CD4-positive, CD25-positive, alpha-beta regulatory T cell (primary cell): ENCODE measurements at regions not wholly inside any gene's neighbourhood (a gene's known extent, or its start where the extent isn't known, plus 50 kb on each side); places are given as distances from the start of the nearest gene placed in this dataset.

Experiments used
- ATAC-seq, 2 donors: fragments of 150-1000 bp; cut with Tn5 transposase; one replicate each; pipeline ENCODE4 v1.10.0; 2021; ENCODE audit warnings: low read depth in 2 of 2, moderate number of reproducible peaks in 2 of 2, moderate library complexity in 1 of 2
- DNase-seq, 3 donors: peaks; one replicate each; pipeline versions ENCODE4 v3.0.0 to v3.0.0-alpha.2; 2012 to 2022; ENCODE audit warnings: mixed read lengths in 1 of 3
- H3K27ac ChIP-seq: one replicate; pipeline ENCODE4 v1.7.0; 2013; ENCODE audit warnings: mild to moderate bottlenecking, low read length; ENCODE audit not compliant: insufficient read depth, poor library complexity, severe bottlenecking
- H3K27me3 ChIP-seq: one replicate; pipeline ENCODE4 v1.7.0; 2013; ENCODE audit warnings: low read length; ENCODE audit not compliant: control insufficient read depth, insufficient read depth
- H3K36me3 ChIP-seq: one replicate; pipeline ENCODE4 v1.7.0; 2013; ENCODE audit warnings: mild to moderate bottlenecking, low read length, moderate library complexity; ENCODE audit not compliant: control insufficient read depth, insufficient read depth
- H3K4me1 ChIP-seq: 2 replicates; pipeline ENCODE4 v1.7.0; 2013; ENCODE audit warnings: mild to moderate bottlenecking, low read length; ENCODE audit not compliant: insufficient read depth, control insufficient read depth, poor library complexity, severe bottlenecking
- H3K4me3 ChIP-seq: one replicate; pipeline ENCODE4 v1.7.0; 2013; ENCODE audit warnings: low read depth, mild to moderate bottlenecking, low read length, moderate library complexity
- H3K9me3 ChIP-seq, 2 experiments: 1 replicate in 1 of 2; 2 replicates in 1 of 2; pipeline ENCODE4 v1.7.0; 2013; ENCODE audit warnings: low read length in 2 of 2, mild to moderate bottlenecking in 1 of 2, moderate library complexity in 1 of 2; ENCODE audit not compliant: control insufficient read depth in 2 of 2
- H3K27ac Mint-ChIP-seq, 3 donors: one replicate each; pipeline ENCODE4 v1.8.0; 2020 to 2022; ENCODE audit warnings: mild to moderate bottlenecking in 3 of 3, mixed read lengths in 3 of 3, moderate library complexity in 2 of 3
- H3K27me3 Mint-ChIP-seq: one replicate; pipeline ENCODE4 v1.8.0; 2022; ENCODE audit warnings: mild to moderate bottlenecking, mixed read lengths
- H3K36me3 Mint-ChIP-seq: one replicate; pipeline ENCODE4 v1.8.0; 2020; ENCODE audit warnings: mixed read lengths
- H3K4me1 Mint-ChIP-seq, 4 donors: one replicate each; pipeline ENCODE4 v1.8.0; 2020 to 2022; ENCODE audit warnings: mixed read lengths in 4 of 4, mild to moderate bottlenecking in 1 of 4
- H3K4me3 Mint-ChIP-seq, 4 donors: one replicate each; pipeline ENCODE4 v1.8.0; 2020 to 2022; ENCODE audit warnings: mild to moderate bottlenecking in 4 of 4, mixed read lengths in 4 of 4, moderate library complexity in 3 of 4
- H3K9me3 Mint-ChIP-seq, 7 donors: one replicate each; pipeline ENCODE4 v1.8.0; 2020 to 2022; ENCODE audit warnings: mixed read lengths in 7 of 7, mild to moderate bottlenecking in 3 of 7, moderate library complexity in 2 of 7

GRCh38 chr2:138439733-138440132 lies 61.8 kb upstream of the SPOPL start:
- Histone ChIP-seq H3K36me3 (no peaks in the 10 kb centered on the region), H3K27ac (no peak overlapping the region), H3K4me1 (no peaks in the 10 kb centered on the region), H3K27me3 (no peaks in the 10 kb centered on the region), H3K9me3 (no peaks in the 10 kb centered on the region), H3K4me3 (no peak overlapping the region)
- no peak overlapping the region for H3K4me3 Mint-ChIP-seq
- no peaks in the 10 kb centered on the region for H3K4me1 Mint-ChIP-seq
- H3K27me3 Mint-ChIP-seq, result no peaks in the 10 kb centered on the region
- H3K9me3 Mint-ChIP-seq, result peaks cover 0 to 7% (median 0%) of the 10 kb centered on the region in 7 donors
- DNase-seq (no peak), ATAC-seq (no peak)
- H3K36me3 Mint-ChIP-seq, result no peaks in the 10 kb centered on the region
- no peak overlapping the region for H3K27ac Mint-ChIP-seq

- H3K4me3 Mint-ChIP-seq, result no peak overlapping the region
- no peaks in the 10 kb centered on the region for H3K27me3 Mint-ChIP-seq
- H3K4me1 ChIP-seq, result no peaks in the 10 kb centered on the region
- H3K27me3 ChIP-seq, result no peaks in the 10 kb centered on the region
- no peak overlapping the region for H3K4me3 ChIP-seq
- no peaks in the 10 kb centered on the region for H3K36me3 Mint-ChIP-seq
- DNase-seq (no peak), ATAC-seq (no peak)
- H3K36me3 ChIP-seq, result no peaks in the 10 kb centered on the region
- H3K4me1 Mint-ChIP-seq, result no peaks in the 10 kb centered on the region
- H3K27ac Mint-ChIP-seq, result no peak overlapping the region
- no peak overlapping the region for H3K27ac ChIP-seq
- H3K9me3 Mint-ChIP-seq, result peaks cover 0 to 7% (median 0%) of the 10 kb centered on the region in 7 donors
- H3K9me3 ChIP-seq, result no peaks in the 10 kb centered on the region
Measured at GRCh38 chr2:138440759-138441158, 60.8 kb upstream of the SPOPL start.

GRCh38 chr2:138441916-138442315 lies 59.7 kb upstream of the SPOPL start:
- no peaks in the 10 kb centered on the region for H3K4me1 ChIP-seq
- DNase-seq, result no peak
- H3K9me3 ChIP-seq, result no peaks in the 10 kb centered on the region
- no peak overlapping the region for H3K4me3 ChIP-seq
- H3K27ac ChIP-seq, result no peak overlapping the region
- no peaks in the 10 kb centered on the region for H3K27me3 ChIP-seq
- Mint-ChIP-seq H3K9me3 (peaks cover 0 to 7% (median 0%) of the 10 kb centered on the region in 7 donors), H3K4me3 (no peak overlapping the region), H3K36me3 (no peaks in the 10 kb centered on the region), H3K4me1 (no peaks in the 10 kb centered on the region), H3K27ac (no peak overlapping the region), H3K27me3 (no peaks in the 10 kb centered on the region)
- ATAC-seq, result no peak
- H3K36me3 ChIP-seq, result no peaks in the 10 kb centered on the region

GRCh38 chr2:138444411-138444810 lies 57.2 kb upstream of the SPOPL start:
- H3K27me3 Mint-ChIP-seq, result no peaks in the 10 kb centered on the region
- no peaks in the 10 kb centered on the region for H3K27me3 ChIP-seq
- no peak overlapping the region for H3K4me3 Mint-ChIP-seq
- H3K27ac Mint-ChIP-seq, result no peak overlapping the region
- H3K36me3 Mint-ChIP-seq, result no peaks in the 10 kb centered on the region
- H3K4me1 Mint-ChIP-seq, result no peaks in the 10 kb centered on the region
- no peaks in the 10 kb centered on the region for H3K9me3 ChIP-seq
- H3K36me3 ChIP-seq, result no peaks in the 10 kb centered on the region
- H3K9me3 Mint-ChIP-seq, result peaks cover 0 to 7% (median 0%) of the 10 kb centered on the region in 7 donors
- no peak overlapping the region for H3K4me3 ChIP-seq
- H3K4me1 ChIP-seq, result no peaks in the 10 kb centered on the region
- H3K27ac ChIP-seq, result no peak overlapping the region
- DNase-seq, result no peak
- ATAC-seq, result no peak

- no peaks in the 10 kb centered on the region for H3K36me3 Mint-ChIP-seq
- H3K4me3 ChIP-seq, result no peak overlapping the region
- H3K27me3 ChIP-seq, result no peaks in the 10 kb centered on the region
Measured at GRCh38 chr2:138445227-138445626, 56.3 kb upstream of the SPOPL start.

GRCh38 chr2:138446043-138446442 lies 55.5 kb upstream of the SPOPL start:
- H3K36me3 ChIP-seq, result no peaks in the 10 kb centered on the region
- no peaks in the 10 kb centered on the region for H3K36me3 Mint-ChIP-seq

More at GRCh38 chr2:138445227-138445626, 56.3 kb upstream of the SPOPL start:
- no peak overlapping the region for H3K27ac Mint-ChIP-seq
- ATAC-seq, result no peak
- Histone ChIP-seq H3K4me1 (no peaks in the 10 kb centered on the region), H3K27ac (no peak overlapping the region), H3K9me3 (no peaks in the 10 kb centered on the region), H3K36me3 (no peaks in the 10 kb centered on the region)
- no peaks in the 10 kb centered on the region for H3K4me1 Mint-ChIP-seq
- DNase-seq, result no peak
- peaks cover 0 to 7% (median 0%) of the 10 kb centered on the region in 7 donors for H3K9me3 Mint-ChIP-seq
- no peak overlapping the region for H3K4me3 Mint-ChIP-seq
- no peaks in the 10 kb centered on the region for H3K27me3 Mint-ChIP-seq

GRCh38 chr2:138447889-138448570 lies 53.5 kb upstream of the SPOPL start:
- H3K27ac ChIP-seq, result no peak overlapping the region
- no peaks in the 10 kb centered on the region for H3K36me3 ChIP-seq
- ATAC-seq (no peak), DNase-seq (no peak)
- no peaks in the 10 kb centered on the region for H3K27me3 ChIP-seq
- no peaks in the 10 kb centered on the region for H3K4me1 Mint-ChIP-seq
- no peaks in the 10 kb centered on the region for H3K27me3 Mint-ChIP-seq
- H3K9me3 Mint-ChIP-seq, result peaks cover 0 to 3% (median 0%) of the 10 kb centered on the region in 7 donors
- no peaks in the 10 kb centered on the region for H3K9me3 ChIP-seq
- H3K4me3 Mint-ChIP-seq, result no peak overlapping the region
- no peak overlapping the region for H3K27ac Mint-ChIP-seq
- no peaks in the 10 kb centered on the region for H3K4me1 ChIP-seq
- H3K36me3 Mint-ChIP-seq, result no peaks in the 10 kb centered on the region
- no peak overlapping the region for H3K4me3 ChIP-seq

More at GRCh38 chr2:138446043-138446442, 55.5 kb upstream of the SPOPL start:
- no peaks in the 10 kb centered on the region for H3K4me1 ChIP-seq
- Mint-ChIP-seq H3K27me3 (no peaks in the 10 kb centered on the region), H3K27ac (no peak overlapping the region), H3K9me3 (peaks cover 0 to 7% (median 0%) of the 10 kb centered on the region in 7 donors), H3K4me1 (no peaks in the 10 kb centered on the region), H3K4me3 (no peak overlapping the region)
- H3K9me3 ChIP-seq, result no peaks in the 10 kb centered on the region
- H3K27me3 ChIP-seq, result no peaks in the 10 kb centered on the region
- ATAC-seq (no peak), DNase-seq (no peak)
- no peak overlapping the region for H3K4me3 ChIP-seq
- H3K27ac ChIP-seq, result no peak overlapping the region
